ENCODE measurements at regions not wholly inside any gene's neighbourhood (a gene's known extent, or its start where the extent isn't known, plus 50 kb on each side); places are given as distances from the start of the nearest gene placed in this dataset.

- Histone ChIP-seq H3K4me2 (ENCODE audit: low read length) (no peak overlapping the region), H3K36me3 (ENCODE audit: low read depth, low read length) (no peaks in the 10 kb centered on the region), H3K9ac (ENCODE audit: low read length) (no peak overlapping the region), H3K4me3 (ENCODE audit: low read length) (no peak overlapping the region), H3F3A (ENCODE audit: low read length, unreplicated experiment) (no peaks in the 10 kb centered on the region), H3K27me3 (ENCODE audit: low read length) (no peaks in the 10 kb centered on the region), H3K9me3 (ENCODE audit: low read length) (no peaks in the 10 kb centered on the region), H3K79me2 (ENCODE audit: low read length) (no peaks in the 10 kb centered on the region), H4K20me1 (ENCODE audit: low read length) (no peaks in the 10 kb centered on the region), H3K27ac (ENCODE audit: low read length) (no peak overlapping the region), H2AFZ (ENCODE audit: low read length) (no peak overlapping the region), H3K4me1 (ENCODE audit: insufficient read depth, low read length) (peaks cover 37% of the 10 kb centered on the region), H3K9me2 (replicated peaks; ENCODE audit: low read length) (no peaks in the 10 kb centered on the region)
- DNase-seq (peak; percentile 32), ATAC-seq (no peak; the same call in 1 of the 2 replicates)
- no peak for TF ChIP-seq EZH2 (IDR thresholded peaks at IDR 0.05; ENCODE audit: low read length, unreplicated experiment)
- TF ChIP-seq CTCF (conservative IDR thresholded peaks at IDR 0.05; ENCODE audit: low read depth, low read length), result no peak
- TF ChIP-seq EZH2phosphoT487 (IDR thresholded peaks at IDR 0.05; ENCODE audit: borderline replicate concordance, low read length), result no peak
- intact Hi-C loops (cut with micrococcal nuclease), result no loop called here
- CTCF ChIA-PET, result interaction anchor here (0.6 kb wide), 1 partner anchor 52 kb away, joined by 3 read pairs; no protein-coding TSS in a partner anchor
- POLR2A ChIA-PET (ENCODE audit: unreplicated experiment), result no interaction called here
- no TSS peak for BruUV-seq (replicated peaks)
Measured at GRCh38 chr3:177340243-177340830, 143.1 kb upstream of the TBL1XR1 start.

- Histone ChIP-seq H3K36me3 (ENCODE audit: low read depth, low read length) (no peaks in the 10 kb centered on the region), H3K4me3 (ENCODE audit: low read length) (no peak overlapping the region), H4K20me1 (ENCODE audit: low read length) (no peaks in the 10 kb centered on the region), H3K27me3 (ENCODE audit: low read length) (no peaks in the 10 kb centered on the region), H2AFZ (ENCODE audit: low read length) (no peak overlapping the region), H3K9me3 (ENCODE audit: low read length) (no peaks in the 10 kb centered on the region), H3K79me2 (ENCODE audit: low read length) (no peaks in the 10 kb centered on the region), H3K4me1 (ENCODE audit: insufficient read depth, low read length) (peaks cover 39% of the 10 kb centered on the region), H3K9ac (ENCODE audit: low read length) (no peak overlapping the region), H3K27ac (ENCODE audit: low read length) (no peak overlapping the region), H3K9me2 (replicated peaks; ENCODE audit: low read length) (no peaks in the 10 kb centered on the region), H3F3A (ENCODE audit: low read length, unreplicated experiment) (no peaks in the 10 kb centered on the region), H3K4me2 (ENCODE audit: low read length) (no peak overlapping the region)
- ATAC-seq (no peak), DNase-seq (no peak)
- ChIA-PET CTCF (no interaction called here), POLR2A (ENCODE audit: unreplicated experiment) (no interaction called here)
- TF ChIP-seq EZH2phosphoT487 (IDR thresholded peaks at IDR 0.05; ENCODE audit: borderline replicate concordance, low read length) (no peak), EZH2 (IDR thresholded peaks at IDR 0.05; ENCODE audit: low read length, unreplicated experiment) (no peak), CTCF (conservative IDR thresholded peaks at IDR 0.05; ENCODE audit: low read depth, low read length) (no peak)
- BruUV-seq (replicated peaks), result no TSS peak
- intact Hi-C loops (cut with micrococcal nuclease), result no loop called here
Measured at GRCh38 chr3:177341736-177342419, 144.6 kb upstream of the TBL1XR1 start.

- H3K36me3 ChIP-seq (ENCODE audit: low read depth, low read length), result no peaks in the 10 kb centered on the region
- H3F3A ChIP-seq (ENCODE audit: low read length, unreplicated experiment), result no peaks in the 10 kb centered on the region
- intact Hi-C loops (cut with micrococcal nuclease), result no loop called here
- no peak overlapping the region for H2AFZ ChIP-seq (ENCODE audit: low read length)
- no peaks in the 10 kb centered on the region for H4K20me1 ChIP-seq (ENCODE audit: low read length)
- ATAC-seq, result no peak
- ChIA-PET CTCF (no interaction called here), POLR2A (ENCODE audit: unreplicated experiment) (no interaction called here)
- no peak overlapping the region for H3K4me3 ChIP-seq (ENCODE audit: low read length)
- BruUV-seq (replicated peaks), result no TSS peak
- H3K4me1 ChIP-seq (ENCODE audit: insufficient read depth, low read length), result peaks cover 27% of the 10 kb centered on the region
- no peaks in the 10 kb centered on the region for H3K79me2 ChIP-seq (ENCODE audit: low read length)
- no peak overlapping the region for H3K4me2 ChIP-seq (ENCODE audit: low read length)
- no peak overlapping the region for H3K9ac ChIP-seq (ENCODE audit: low read length)
- no peak overlapping the region for H3K27ac ChIP-seq (ENCODE audit: low read length)
- DNase-seq, result no peak
- no peak for TF ChIP-seq EZH2 (IDR thresholded peaks at IDR 0.05; ENCODE audit: low read length, unreplicated experiment)
- no peak for TF ChIP-seq CTCF (conservative IDR thresholded peaks at IDR 0.05; ENCODE audit: low read depth, low read length)
- no peak for TF ChIP-seq EZH2phosphoT487 (IDR thresholded peaks at IDR 0.05; ENCODE audit: borderline replicate concordance, low read length)
- H3K9me3 ChIP-seq (ENCODE audit: low read length), result no peaks in the 10 kb centered on the region
- H3K27me3 ChIP-seq (ENCODE audit: low read length), result no peaks in the 10 kb centered on the region
- H3K9me2 ChIP-seq (replicated peaks; ENCODE audit: low read length), result no peaks in the 10 kb centered on the region
Measured at GRCh38 chr3:177343122-177343625, 145.9 kb upstream of the TBL1XR1 start.

Measured in PC-3 (cell line).